ENCODE measurements at regions not wholly inside any gene's neighbourhood (a gene's known extent, or its start where the extent isn't known, plus 50 kb on each side); places are given as distances from the start of the nearest gene placed in this dataset.

- TF ChIP-seq CBX5 (IDR thresholded peaks at IDR 0.05; ENCODE audit: low read depth, low read length) (no peak), POLR2AphosphoS5 (IDR thresholded peaks at IDR 0.05; ENCODE audit: low read depth, low read length) (no peak), YY1 (IDR thresholded peaks at IDR 0.05; ENCODE audit: low read depth, low read length) (no peak), RAD21 (IDR thresholded peaks at IDR 0.05 in 1 of 2, conservative IDR thresholded peaks at IDR 0.05 in 1 of 2; ENCODE audit: low read depth in 2 of 2, low read length in 2 of 2) (no peak), CHD1 (IDR thresholded peaks at IDR 0.05; ENCODE audit: low read depth, low read length) (no peak), BRCA1 (IDR thresholded peaks at IDR 0.05; ENCODE audit: low read depth, low read length) (no peak), MAFK (IDR thresholded peaks at IDR 0.05; ENCODE audit: low read depth, low read length) (no peak), EZH2 (IDR thresholded peaks at IDR 0.05; ENCODE audit: low read depth, low read length, severe bottlenecking) (no peak), PHF8 (conservative IDR thresholded peaks at IDR 0.05; ENCODE audit: low read depth, low read length) (no peak)
- TF ChIP-seq, protein P1, sequence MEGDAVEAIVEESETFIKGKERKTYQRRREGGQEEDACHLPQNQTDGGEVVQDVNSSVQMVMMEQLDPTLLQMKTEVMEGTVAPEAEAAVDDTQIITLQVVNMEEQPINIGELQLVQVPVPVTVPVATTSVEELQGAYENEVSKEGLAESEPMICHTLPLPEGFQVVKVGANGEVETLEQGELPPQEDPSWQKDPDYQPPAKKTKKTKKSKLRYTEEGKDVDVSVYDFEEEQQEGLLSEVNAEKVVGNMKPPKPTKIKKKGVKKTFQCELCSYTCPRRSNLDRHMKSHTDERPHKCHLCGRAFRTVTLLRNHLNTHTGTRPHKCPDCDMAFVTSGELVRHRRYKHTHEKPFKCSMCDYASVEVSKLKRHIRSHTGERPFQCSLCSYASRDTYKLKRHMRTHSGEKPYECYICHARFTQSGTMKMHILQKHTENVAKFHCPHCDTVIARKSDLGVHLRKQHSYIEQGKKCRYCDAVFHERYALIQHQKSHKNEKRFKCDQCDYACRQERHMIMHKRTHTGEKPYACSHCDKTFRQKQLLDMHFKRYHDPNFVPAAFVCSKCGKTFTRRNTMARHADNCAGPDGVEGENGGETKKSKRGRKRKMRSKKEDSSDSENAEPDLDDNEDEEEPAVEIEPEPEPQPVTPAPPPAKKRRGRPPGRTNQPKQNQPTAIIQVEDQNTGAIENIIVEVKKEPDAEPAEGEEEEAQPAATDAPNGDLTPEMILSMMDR (IDR thresholded peaks at IDR 0.05; ENCODE audit: control extremely low read depth in 1 of 3, insufficient read depth in 1 of 3, low read depth in 1 of 3, low read length in 3 of 3), result no peak
Measured at GRCh38 chr4:16284050-16284449, 57.8 kb upstream of the TAPT1 start.
